ENCODE measurements at regions not wholly inside any gene's neighbourhood (a gene's known extent, or its start where the extent isn't known, plus 50 kb on each side); places are given as distances from the start of the nearest gene placed in this dataset.

DNA sequence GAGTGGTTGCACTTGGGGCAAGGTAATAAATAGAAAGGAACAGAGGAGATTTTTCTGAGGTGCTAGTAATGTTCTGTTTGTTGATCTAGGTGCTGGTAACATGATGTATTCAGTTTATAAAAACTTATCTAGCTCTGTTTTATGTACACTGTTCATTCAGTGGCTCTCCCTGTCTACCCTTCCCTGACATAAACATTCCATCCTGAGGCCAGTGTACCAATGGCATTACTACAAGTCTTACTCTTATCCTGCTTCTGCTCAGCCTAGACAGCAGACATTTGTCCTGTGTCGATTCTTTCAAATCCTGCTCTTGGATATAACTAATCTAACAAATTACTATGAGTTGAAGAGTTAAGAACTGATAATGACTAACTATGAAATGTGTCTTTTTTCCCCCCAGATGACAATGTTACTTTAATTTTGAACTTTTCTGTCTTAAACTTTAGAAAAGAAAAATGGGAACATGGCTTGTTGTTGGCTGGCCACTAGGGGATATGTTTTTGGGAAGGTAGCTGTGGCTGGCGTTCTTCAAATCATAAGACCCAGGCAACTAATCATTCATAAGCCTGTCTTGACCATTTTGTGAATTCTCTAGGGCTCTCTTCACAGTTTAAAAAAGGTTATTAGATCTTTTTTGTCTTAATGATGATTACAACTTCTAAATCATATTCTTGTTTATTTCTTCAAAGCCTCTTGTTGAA, 390.9 kb downstream of the PBX1 start:
- H3K4me1 ChIP-seq (ENCODE audit: insufficient read depth, low read length): no peaks in the 10 kb centered on the region
- H4K20me1 ChIP-seq (ENCODE audit: low read length): no peaks in the 10 kb centered on the region
- no peak overlapping the region for H2AFZ ChIP-seq (ENCODE audit: low read length)
- no peak for ATAC-seq
- CTCF ChIA-PET: interaction anchor here (0.7 kb wide), 1 partner anchor 892 kb away, joined by 5 read pairs; no protein-coding TSS in a partner anchor
- no peaks in the 10 kb centered on the region for H3F3A ChIP-seq (ENCODE audit: low read length, unreplicated experiment)
- BruUV-seq (replicated peaks): no TSS peak
- DNase-seq: no peak
- H3K9ac ChIP-seq (ENCODE audit: low read length): no peak overlapping the region
- TF ChIP-seq EZH2 (IDR thresholded peaks at IDR 0.05; ENCODE audit: low read length, unreplicated experiment) (no peak), EZH2phosphoT487 (IDR thresholded peaks at IDR 0.05; ENCODE audit: borderline replicate concordance, low read length) (no peak), CTCF (conservative IDR thresholded peaks at IDR 0.05; ENCODE audit: low read depth, low read length) (peak; percentile 25; the same call in 1 of the 2 replicates)
- peaks cover 25% of the 10 kb centered on the region for H3K27me3 ChIP-seq (ENCODE audit: low read length)
- H3K36me3 ChIP-seq (ENCODE audit: low read depth, low read length): no peaks in the 10 kb centered on the region
- no peaks in the 10 kb centered on the region for H3K9me3 ChIP-seq (ENCODE audit: low read length)
- no peaks in the 10 kb centered on the region for H3K79me2 ChIP-seq (ENCODE audit: low read length)
- H3K27ac ChIP-seq (ENCODE audit: low read length): no peak overlapping the region
- H3K4me2 ChIP-seq (ENCODE audit: low read length): no peak overlapping the region
- POLR2A ChIA-PET (ENCODE audit: unreplicated experiment): no interaction called here
- no peak overlapping the region for H3K4me3 ChIP-seq (ENCODE audit: low read length)
- no peaks in the 10 kb centered on the region for H3K9me2 ChIP-seq (replicated peaks; ENCODE audit: low read length)
- intact Hi-C loops (cut with micrococcal nuclease): no loop called here

GRCh38 chr1:164948101-164948500, 389.1 kb downstream of the PBX1 start:
- H3K4me3 ChIP-seq (ENCODE audit: low read length): no peak overlapping the region
- H4K20me1 ChIP-seq (ENCODE audit: low read length): no peaks in the 10 kb centered on the region
- H3K36me3 ChIP-seq (ENCODE audit: low read depth, low read length): no peaks in the 10 kb centered on the region
- no peak overlapping the region for H2AFZ ChIP-seq (ENCODE audit: low read length)
- no peaks in the 10 kb centered on the region for H3K9me2 ChIP-seq (replicated peaks; ENCODE audit: low read length)
- no peak for ATAC-seq
- no peak for DNase-seq
- no peaks in the 10 kb centered on the region for H3K79me2 ChIP-seq (ENCODE audit: low read length)
- no peak for TF ChIP-seq EZH2 (IDR thresholded peaks at IDR 0.05; ENCODE audit: low read length, unreplicated experiment)
- no peak for TF ChIP-seq CTCF (conservative IDR thresholded peaks at IDR 0.05; ENCODE audit: low read depth, low read length)
- no peak for TF ChIP-seq EZH2phosphoT487 (IDR thresholded peaks at IDR 0.05; ENCODE audit: borderline replicate concordance, low read length)
- no peaks in the 10 kb centered on the region for H3F3A ChIP-seq (ENCODE audit: low read length, unreplicated experiment)
- CTCF ChIA-PET: no interaction called here
- POLR2A ChIA-PET (ENCODE audit: unreplicated experiment): no interaction called here
- no peaks in the 10 kb centered on the region for H3K4me1 ChIP-seq (ENCODE audit: insufficient read depth, low read length)
- H3K4me2 ChIP-seq (ENCODE audit: low read length): no peak overlapping the region
- H3K27ac ChIP-seq (ENCODE audit: low read length): no peak overlapping the region
- peaks cover 18% of the 10 kb centered on the region for H3K27me3 ChIP-seq (ENCODE audit: low read length)
- no peaks in the 10 kb centered on the region for H3K9me3 ChIP-seq (ENCODE audit: low read length)
- H3K9ac ChIP-seq (ENCODE audit: low read length): no peak overlapping the region
- intact Hi-C loops (cut with micrococcal nuclease): no loop called here
- BruUV-seq (replicated peaks): no TSS peak

DNA sequence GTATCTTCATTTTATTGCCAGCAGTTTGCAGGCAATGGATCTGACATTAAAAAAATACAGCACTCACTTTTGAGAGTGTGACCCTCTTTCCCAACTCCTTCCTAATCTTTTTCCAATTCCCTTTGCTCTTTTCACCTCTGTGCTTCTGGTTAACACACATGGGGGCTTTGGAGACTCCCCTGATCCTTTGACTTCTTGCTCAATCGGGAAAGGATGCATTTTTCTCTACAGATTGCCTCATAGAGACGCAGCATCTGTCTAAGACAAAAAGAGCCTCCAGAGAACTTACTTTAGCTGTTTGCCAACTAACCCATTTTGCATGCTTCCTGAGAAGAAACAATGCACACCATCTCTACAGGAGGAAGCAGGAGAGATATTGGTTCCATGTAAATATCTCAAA, 378.3 kb downstream of the PBX1 start:
- ATAC-seq (no peak), DNase-seq (no peak)
- Histone ChIP-seq H3K79me2 (ENCODE audit: low read length) (no peaks in the 10 kb centered on the region), H4K20me1 (ENCODE audit: low read length) (no peaks in the 10 kb centered on the region), H3K4me3 (ENCODE audit: low read length) (no peak overlapping the region), H3K36me3 (ENCODE audit: low read depth, low read length) (no peaks in the 10 kb centered on the region), H3K27me3 (ENCODE audit: low read length) (peaks cover 42% of the 10 kb centered on the region), H3K9ac (ENCODE audit: low read length) (no peak overlapping the region), H3K27ac (ENCODE audit: low read length) (no peak overlapping the region), H2AFZ (ENCODE audit: low read length) (no peak overlapping the region), H3K9me2 (replicated peaks; ENCODE audit: low read length) (no peaks in the 10 kb centered on the region), H3F3A (ENCODE audit: low read length, unreplicated experiment) (no peaks in the 10 kb centered on the region), H3K4me2 (ENCODE audit: low read length) (no peak overlapping the region), H3K4me1 (ENCODE audit: insufficient read depth, low read length) (no peaks in the 10 kb centered on the region), H3K9me3 (ENCODE audit: low read length) (no peaks in the 10 kb centered on the region)
- ChIA-PET CTCF (no interaction called here), POLR2A (ENCODE audit: unreplicated experiment) (no interaction called here)
- intact Hi-C loops (cut with micrococcal nuclease): loop anchor here (10.0 kb wide), 1 partner anchor 58 kb away; no protein-coding TSS in a partner anchor
- no peak for TF ChIP-seq EZH2 (IDR thresholded peaks at IDR 0.05; ENCODE audit: low read length, unreplicated experiment)
- TF ChIP-seq EZH2phosphoT487 (IDR thresholded peaks at IDR 0.05; ENCODE audit: borderline replicate concordance, low read length): no peak
- no peak for TF ChIP-seq CTCF (conservative IDR thresholded peaks at IDR 0.05; ENCODE audit: low read depth, low read length)
- BruUV-seq (replicated peaks): no TSS peak

Data from PC-3 (cell line).